Gastroesophageal sphincter (tissue), 4 donors: ENCODE measurements at regions not wholly inside any gene's neighbourhood (a gene's known extent, or its start where the extent isn't known, plus 50 kb on each side); places are given as distances from the start of the nearest gene placed in this dataset.
A peak's percentile ranks its signal among the peaks of the same experiment; 100 is the strongest.

Experiments
- ATAC-seq: fragments of 150-250 bp; one replicate; pipeline ENCODE4 v1.9.1; 2016; ENCODE audit warnings: mild to moderate bottlenecking, moderate library complexity
- H3K27ac ChIP-seq, 4 donors: fragments of 200-600 bp; sonication (generic) in 3 of 4; 1 replicate in 3 of 4; 2 replicates in 1 of 4; pipeline ENCODE4 v1.5.1; 2016 to 2019
- H3K27me3 ChIP-seq: fragments of 200-600 bp; sonication (generic); one replicate; pipeline ENCODE4 v1.5.1; 2019
- H3K36me3 ChIP-seq, 2 donors: fragments of 200-600 bp; sonication (generic); one replicate each; pipeline ENCODE4 v1.5.1; 2019; ENCODE audit warnings: control low read depth in 1 of 2
- H3K4me1 ChIP-seq, 3 donors: fragments of 200-600 bp; sonication (generic); 1 replicate in 2 of 3; 2 replicates in 1 of 3; pipeline ENCODE4 v1.5.1; 2016 to 2019; ENCODE audit warnings: control low read depth in 2 of 3
- H3K4me3 ChIP-seq, 2 donors: fragments of 200-600 bp; sonication (generic); one replicate each; pipeline ENCODE4 v1.5.1; 2019; ENCODE audit warnings: mild to moderate bottlenecking in 1 of 2, moderate library complexity in 1 of 2
- H3K9me3 ChIP-seq, 3 donors: fragments of 200-600 bp; sonication (generic); one replicate each; pipeline ENCODE4 v1.5.1; 2017 to 2019; ENCODE audit warnings: control low read depth in 2 of 3
- EP300 ChIP-seq: sonication (generic); formaldehyde crosslinking; IDR thresholded peaks from one replicate; pipeline ENCODE4 v1.6.1; 2017; ENCODE audit warnings: antibody characterized with exemption, mild to moderate bottlenecking
- POLR2A ChIP-seq, 2 donors: fragments of 450-650 bp; IDR thresholded peaks; one replicate each; pipeline ENCODE4 v1.6.1; 2017; ENCODE audit warnings: antibody characterized with exemption in 2 of 2, mild to moderate bottlenecking in 2 of 2, moderate library complexity in 1 of 2
- POLR2AphosphoS5 ChIP-seq: sonication (generic); formaldehyde crosslinking; IDR thresholded peaks from one replicate; pipeline ENCODE4 v1.6.1; 2017; ENCODE audit warnings: antibody characterized with exemption
- WGBS, 2 donors: methylation state at CpG; one replicate each; pipeline ENCODE4 v1.1.5; 2018; ENCODE audit warnings: low coverage in 1 of 2; 5-methylcytosine and 5-hydroxymethylcytosine counted together
- TF ChIP-seq, protein P1 (sequence below), 4 experiments: fragments of 200-600 bp in 2 of 4; fragments of 450-650 bp in 2 of 4; sonication (generic) in 1 of 4; IDR thresholded peaks; one replicate each; pipeline ENCODE4 v1.5.1; 2017 to 2019; ENCODE audit warnings: antibody characterized with exemption in 4 of 4, mild to moderate bottlenecking in 2 of 4, moderate library complexity in 2 of 4

DNA sequence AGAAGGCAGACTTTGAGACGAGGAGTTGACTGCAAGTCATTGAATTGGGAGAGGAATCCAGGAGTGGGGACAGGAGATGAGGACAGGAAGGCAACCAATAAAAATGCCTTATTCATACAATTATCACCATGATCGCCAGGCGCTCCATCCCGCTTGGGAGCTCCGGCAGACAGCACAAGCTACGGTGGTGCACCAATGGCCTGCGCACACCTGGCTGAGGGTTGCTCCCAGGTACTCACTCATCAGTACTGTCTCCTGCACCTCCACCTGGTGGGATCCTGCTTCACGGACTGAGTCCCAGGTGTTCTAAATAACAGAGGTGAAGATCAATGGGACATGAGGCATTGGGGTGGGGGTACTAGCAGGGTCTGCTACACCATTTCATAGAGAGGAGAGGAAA lies 160.0 kb upstream of the TNRC6C start:
- peaks cover 0 to 55% (median 20%) of the 10 kb centered on the region in 3 donors for H3K4me1 ChIP-seq

DNA sequence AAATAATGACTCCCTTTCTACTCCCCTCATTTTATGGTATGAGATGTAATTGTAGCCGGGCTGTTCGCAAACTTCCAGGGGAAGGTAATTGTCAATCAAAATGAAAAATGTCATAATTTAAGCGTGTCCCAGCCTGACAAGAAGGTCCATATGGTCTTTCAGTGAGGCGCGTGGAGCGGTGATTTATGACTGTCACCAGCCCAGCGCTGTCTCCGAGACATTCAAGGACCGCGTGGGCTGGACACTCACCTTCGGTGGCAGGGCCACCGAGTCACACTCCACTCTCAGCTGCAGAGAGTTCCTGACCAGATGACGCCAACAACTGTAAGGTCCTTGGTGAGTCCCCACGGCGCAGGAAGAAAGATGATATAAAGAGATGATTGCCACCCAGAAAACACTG lies 157.7 kb upstream of the TNRC6C start:
- Histone ChIP-seq H3K27ac (no peak overlapping the region), H3K36me3 (no peaks in the 10 kb centered on the region), H3K9me3 (no peaks in the 10 kb centered on the region), H3K4me1 (peaks cover 0 to 59% (median 18%) of the 10 kb centered on the region in 3 donors), H3K27me3 (no peaks in the 10 kb centered on the region), H3K4me3 (no peak overlapping the region)
- no peak for TF ChIP-seq POLR2AphosphoS5
- no peak for TF ChIP-seq POLR2A (IDR thresholded peaks at IDR 0.05)
- no peak for TF ChIP-seq EP300
- TF ChIP-seq, protein P1, sequence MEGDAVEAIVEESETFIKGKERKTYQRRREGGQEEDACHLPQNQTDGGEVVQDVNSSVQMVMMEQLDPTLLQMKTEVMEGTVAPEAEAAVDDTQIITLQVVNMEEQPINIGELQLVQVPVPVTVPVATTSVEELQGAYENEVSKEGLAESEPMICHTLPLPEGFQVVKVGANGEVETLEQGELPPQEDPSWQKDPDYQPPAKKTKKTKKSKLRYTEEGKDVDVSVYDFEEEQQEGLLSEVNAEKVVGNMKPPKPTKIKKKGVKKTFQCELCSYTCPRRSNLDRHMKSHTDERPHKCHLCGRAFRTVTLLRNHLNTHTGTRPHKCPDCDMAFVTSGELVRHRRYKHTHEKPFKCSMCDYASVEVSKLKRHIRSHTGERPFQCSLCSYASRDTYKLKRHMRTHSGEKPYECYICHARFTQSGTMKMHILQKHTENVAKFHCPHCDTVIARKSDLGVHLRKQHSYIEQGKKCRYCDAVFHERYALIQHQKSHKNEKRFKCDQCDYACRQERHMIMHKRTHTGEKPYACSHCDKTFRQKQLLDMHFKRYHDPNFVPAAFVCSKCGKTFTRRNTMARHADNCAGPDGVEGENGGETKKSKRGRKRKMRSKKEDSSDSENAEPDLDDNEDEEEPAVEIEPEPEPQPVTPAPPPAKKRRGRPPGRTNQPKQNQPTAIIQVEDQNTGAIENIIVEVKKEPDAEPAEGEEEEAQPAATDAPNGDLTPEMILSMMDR (IDR thresholded peaks at IDR 0.05): no peak
- 83 to 91% methylated on average over 5 to 6 of the region's 15 CpGs for WGBS, 2 donors
- ATAC-seq: no peak

More for the DNA sequence above, 160.0 kb upstream of the TNRC6C start:
- Histone ChIP-seq H3K9me3 (no peaks in the 10 kb centered on the region), H3K36me3 (no peaks in the 10 kb centered on the region), H3K27ac (peak overlapping the region in 2 of 4 donors; percentile 76 to 85), H3K4me3 (no peak overlapping the region), H3K27me3 (no peaks in the 10 kb centered on the region)
- TF ChIP-seq, protein P1 (IDR thresholded peaks at IDR 0.05): no peak
- TF ChIP-seq POLR2AphosphoS5 (no peak), POLR2A (IDR thresholded peaks at IDR 0.05) (no peak), EP300 (no peak)
- 100% methylated on average over 1 of the region's 8 CpGs; no CpG with 5 or more reads in 1 of the 2 donors for WGBS, 2 donors
- no peak for ATAC-seq

DNA sequence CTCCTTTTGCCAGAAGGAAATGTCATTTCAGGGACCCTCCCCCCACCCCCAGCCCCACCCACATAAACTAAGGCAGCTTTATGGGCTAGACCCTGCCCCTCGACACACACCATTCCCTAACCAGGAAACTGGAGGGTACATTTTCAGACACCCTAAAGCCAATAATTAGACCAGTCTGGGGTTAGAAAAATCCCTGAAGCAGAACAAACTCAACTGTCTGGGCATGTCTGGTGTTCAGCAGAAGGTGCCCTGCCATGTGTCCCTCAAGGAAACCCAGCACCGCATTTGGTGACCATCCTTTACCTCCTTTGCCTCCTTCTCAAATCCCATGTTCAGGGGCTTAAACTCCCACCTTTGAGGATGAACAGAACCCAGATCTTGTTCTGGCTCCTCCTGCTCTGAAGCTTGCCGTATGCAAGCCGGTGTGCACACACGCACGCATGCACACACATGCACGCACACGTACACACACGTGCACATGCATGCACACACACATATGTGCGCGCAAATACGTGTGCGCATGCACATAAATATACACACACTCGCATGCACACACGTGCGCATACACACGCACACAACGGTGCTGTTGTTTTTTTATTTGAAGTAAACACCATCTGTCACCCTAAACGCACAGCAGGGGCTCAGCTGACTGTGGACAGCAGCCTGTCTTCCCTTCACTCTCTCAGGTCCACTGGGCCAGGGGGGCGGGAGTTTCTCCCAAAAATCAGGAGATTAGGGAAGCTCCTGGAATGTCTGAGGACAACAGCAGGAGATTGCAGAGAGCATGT lies 156.8 kb upstream of the TNRC6C start:
- H3K9me3 ChIP-seq: no peaks in the 10 kb centered on the region
- TF ChIP-seq EP300 (no peak), POLR2AphosphoS5 (no peak)
- H3K4me3 ChIP-seq: no peak overlapping the region
- H3K27ac ChIP-seq: peak overlapping the region in 2 of 4 donors; percentile 70 to 75
- H3K36me3 ChIP-seq: no peaks in the 10 kb centered on the region
- 70 to 80% methylated on average over 11 to 16 of the region's 20 CpGs for WGBS, 2 donors
- H3K4me1 ChIP-seq: peaks cover 0 to 50% (median 14%) of the 10 kb centered on the region in 3 donors
- H3K27me3 ChIP-seq: no peaks in the 10 kb centered on the region
- ATAC-seq: no peak

DNA sequence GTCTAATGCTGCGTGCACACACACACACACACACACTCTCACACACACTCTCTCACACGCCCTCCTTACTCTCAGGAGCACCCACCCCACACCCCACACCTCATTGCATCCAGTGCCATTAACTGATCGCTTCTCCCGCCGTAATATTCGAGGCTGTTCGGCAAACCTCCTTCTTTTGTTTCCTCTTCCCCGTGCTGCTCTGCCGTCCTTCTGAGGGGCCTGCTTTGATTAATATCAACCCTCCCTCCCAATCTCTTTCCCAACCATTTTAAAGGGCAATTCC lies 156.2 kb upstream of the TNRC6C start:
- no peak for ATAC-seq
- no peak overlapping the region for H3K4me3 ChIP-seq
- no peaks in the 10 kb centered on the region for H3K27me3 ChIP-seq
- H3K36me3 ChIP-seq: no peaks in the 10 kb centered on the region
- no peak for TF ChIP-seq EP300
- TF ChIP-seq, protein P1 (IDR thresholded peaks at IDR 0.05): no peak
- TF ChIP-seq POLR2AphosphoS5: no peak
- no peak for TF ChIP-seq POLR2A (IDR thresholded peaks at IDR 0.05)
- H3K9me3 ChIP-seq: no peaks in the 10 kb centered on the region
- H3K27ac ChIP-seq: peak overlapping the region in 3 of 4 donors; percentile 67 to 75 (median 70)
- WGBS, 2 donors: 11 to 14% methylated on average over 5 to 9 of the region's 9 CpGs
- peaks cover 0 to 45% (median 14%) of the 10 kb centered on the region in 3 donors for H3K4me1 ChIP-seq

DNA sequence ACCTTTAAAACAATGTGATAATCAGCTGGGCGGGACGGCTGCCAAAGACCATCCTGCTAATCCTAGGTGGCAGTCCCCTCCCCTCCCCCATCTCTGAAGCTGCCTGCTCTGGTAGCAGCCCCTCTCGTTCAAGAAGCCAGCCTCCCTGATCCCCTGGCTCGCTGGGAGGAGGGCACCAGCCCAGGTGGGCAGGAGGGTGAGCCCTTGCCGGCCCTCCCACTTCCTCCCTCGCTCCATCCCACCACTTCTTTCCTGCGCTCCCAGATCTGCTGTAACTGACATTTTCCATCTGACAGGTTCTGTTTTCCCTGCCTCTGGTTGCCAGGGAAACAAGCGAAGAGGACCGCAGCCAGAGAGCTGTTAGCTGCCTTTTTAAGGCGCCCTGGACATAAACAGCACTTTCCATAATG lies 155.7 kb upstream of the TNRC6C start:
- peak overlapping the region; percentile 19 to 75 (median 68) for H3K27ac ChIP-seq
- H3K9me3 ChIP-seq: no peaks in the 10 kb centered on the region
- ATAC-seq: peak; percentile 63
- WGBS, 2 donors: 0 to 7% methylated on average over 3 to 4 of the region's 10 CpGs
- no peaks in the 10 kb centered on the region for H3K27me3 ChIP-seq
- no peak for TF ChIP-seq POLR2A (IDR thresholded peaks at IDR 0.05)
- TF ChIP-seq POLR2AphosphoS5: peak; percentile 23
- no peaks in the 10 kb centered on the region for H3K36me3 ChIP-seq
- peak overlapping the region in 1 of 2 donors; percentile 23 for H3K4me3 ChIP-seq
- peaks cover 0 to 44% (median 14%) of the 10 kb centered on the region in 3 donors for H3K4me1 ChIP-seq

DNA sequence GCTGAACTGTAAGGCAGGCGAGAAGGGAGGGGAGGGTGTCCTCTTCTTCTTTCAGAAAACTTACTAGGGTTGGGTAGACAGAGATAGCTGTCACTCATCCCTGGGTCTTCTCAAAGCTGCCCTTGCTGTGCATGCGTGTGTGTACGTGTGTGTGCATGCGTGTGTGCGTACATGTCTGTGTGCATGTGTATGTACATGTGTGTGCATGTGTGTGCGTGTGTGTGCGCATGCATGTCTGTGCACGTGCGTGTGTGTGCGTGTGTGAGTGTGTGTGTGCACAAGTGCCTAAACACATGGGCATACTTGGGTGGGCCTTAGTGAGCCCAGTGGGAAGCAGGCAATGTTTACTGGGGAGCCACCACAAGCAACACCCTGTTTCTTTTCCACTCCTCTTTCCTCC lies 154.8 kb upstream of the TNRC6C start:
- Histone ChIP-seq H3K9me3 (no peaks in the 10 kb centered on the region), H3K4me3 (no peak overlapping the region), H3K27me3 (no peaks in the 10 kb centered on the region), H3K27ac (peak overlapping the region in 3 of 4 donors; percentile 67 to 75 (median 70)), H3K4me1 (peaks cover 0 to 44% (median 14%) of the 10 kb centered on the region in 3 donors), H3K36me3 (no peaks in the 10 kb centered on the region)
- WGBS, 2 donors: 84 to 85% methylated on average over 5 to 10 of the region's 10 CpGs
- no peak for ATAC-seq
- no peak for TF ChIP-seq EP300
- TF ChIP-seq, protein P1 (IDR thresholded peaks at IDR 0.05): no peak
- no peak for TF ChIP-seq POLR2A (IDR thresholded peaks at IDR 0.05)
- TF ChIP-seq POLR2AphosphoS5: no peak
